RWPE1 (cell line): ENCODE measurements at regions not wholly inside any gene's neighbourhood (a gene's known extent, or its start where the extent isn't known, plus 50 kb on each side); places are given as distances from the start of the nearest gene placed in this dataset.

ENCODE experiments used
- CTCF ChIA-PET: fragments of 350-600 bp; sonication (Branson Sonifier 250); formaldehyde crosslinking; extraction: SDS; loops from one replicate; lab custom pipeline; 2021; lab: Yijun Ruan, JAX
- POLR2A ChIA-PET: fragments of 400-600 bp; formaldehyde crosslinking; extraction: SDS; loops from one replicate; lab custom pipeline; 2020; ENCODE audit warnings: antibody characterized with exemption; ENCODE audit not compliant: low non-redundant PET; lab: Yijun Ruan, JAX
- DNase-seq: peaks from one replicate; pipeline ENCODE4 v3.0.0; 2012; ENCODE audit warnings: low spot score
- H3K27ac ChIP-seq: fragments of 450-650 bp; 2 replicates; pipeline ENCODE4 v1.5.1; 2017
- TF ChIP-seq, protein P1 (sequence below): fragments of 450-650 bp; conservative IDR thresholded peaks from 2 replicates; pipeline ENCODE4 v1.5.1; 2017; ENCODE audit warnings: low read depth, mild to moderate bottlenecking

DNA sequence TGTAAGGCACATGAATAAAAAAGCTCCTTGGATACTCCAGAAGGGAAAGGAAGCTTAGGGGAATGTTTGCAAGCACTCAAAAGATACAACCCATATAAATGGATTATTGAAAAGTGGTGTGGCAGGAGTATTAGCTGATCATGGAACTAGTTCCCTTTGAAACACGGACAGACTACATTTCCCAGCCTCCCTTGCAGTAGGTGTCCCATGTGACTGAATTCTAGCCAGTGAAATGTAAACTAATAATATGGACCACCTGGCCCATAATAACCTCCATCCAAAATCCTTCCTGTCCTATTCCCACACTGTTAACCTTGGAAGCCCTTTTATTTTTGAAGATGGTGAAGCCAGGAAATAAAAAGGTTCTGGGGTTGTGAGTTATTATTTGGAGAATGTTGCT, 242.3 kb downstream of the SUDS3 start:
- ChIA-PET POLR2A (no interaction called here), CTCF (no interaction called here)
- no peak overlapping the region for H3K27ac ChIP-seq
- TF ChIP-seq, protein P1, sequence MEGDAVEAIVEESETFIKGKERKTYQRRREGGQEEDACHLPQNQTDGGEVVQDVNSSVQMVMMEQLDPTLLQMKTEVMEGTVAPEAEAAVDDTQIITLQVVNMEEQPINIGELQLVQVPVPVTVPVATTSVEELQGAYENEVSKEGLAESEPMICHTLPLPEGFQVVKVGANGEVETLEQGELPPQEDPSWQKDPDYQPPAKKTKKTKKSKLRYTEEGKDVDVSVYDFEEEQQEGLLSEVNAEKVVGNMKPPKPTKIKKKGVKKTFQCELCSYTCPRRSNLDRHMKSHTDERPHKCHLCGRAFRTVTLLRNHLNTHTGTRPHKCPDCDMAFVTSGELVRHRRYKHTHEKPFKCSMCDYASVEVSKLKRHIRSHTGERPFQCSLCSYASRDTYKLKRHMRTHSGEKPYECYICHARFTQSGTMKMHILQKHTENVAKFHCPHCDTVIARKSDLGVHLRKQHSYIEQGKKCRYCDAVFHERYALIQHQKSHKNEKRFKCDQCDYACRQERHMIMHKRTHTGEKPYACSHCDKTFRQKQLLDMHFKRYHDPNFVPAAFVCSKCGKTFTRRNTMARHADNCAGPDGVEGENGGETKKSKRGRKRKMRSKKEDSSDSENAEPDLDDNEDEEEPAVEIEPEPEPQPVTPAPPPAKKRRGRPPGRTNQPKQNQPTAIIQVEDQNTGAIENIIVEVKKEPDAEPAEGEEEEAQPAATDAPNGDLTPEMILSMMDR: no peak
- DNase-seq: no peak

- H3K27ac ChIP-seq: no peak overlapping the region
- POLR2A ChIA-PET: no interaction called here
- DNase-seq: no peak
- CTCF ChIA-PET: no interaction called here
- TF ChIP-seq, protein P1: no peak
These were observed 248.8 kb downstream of the SUDS3 start for GRCh38 chr12:118625050-118625675.

- TF ChIP-seq, protein P1: no peak
- no peak overlapping the region for H3K27ac ChIP-seq
- no peak for DNase-seq
- POLR2A ChIA-PET: no interaction called here
- CTCF ChIA-PET: no interaction called here
These were observed 256.7 kb downstream of the SUDS3 start for GRCh38 chr12:118633071-118633470.

DNA sequence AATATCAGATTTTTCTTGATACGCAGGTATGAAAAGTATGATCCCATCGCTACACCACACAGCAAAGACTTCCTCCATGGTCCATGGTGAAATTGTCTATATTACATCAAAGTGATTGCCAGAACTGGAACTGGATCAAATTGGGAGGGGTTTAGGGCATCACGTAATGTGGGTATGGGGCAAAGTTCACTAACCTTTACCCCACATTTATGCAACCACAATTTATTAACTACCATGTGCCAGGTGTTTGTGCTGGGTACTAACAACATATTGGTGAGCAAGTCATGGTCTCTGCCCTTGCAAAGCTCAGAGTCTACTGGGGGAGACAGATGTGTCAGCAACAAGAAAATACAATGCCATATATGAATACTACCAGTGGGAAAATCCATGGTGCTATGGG, 258.9 kb downstream of the SUDS3 start:
- ChIA-PET POLR2A (no interaction called here), CTCF (no interaction called here)
- TF ChIP-seq, protein P1: no peak
- no peak overlapping the region for H3K27ac ChIP-seq
- DNase-seq: no peak

DNA sequence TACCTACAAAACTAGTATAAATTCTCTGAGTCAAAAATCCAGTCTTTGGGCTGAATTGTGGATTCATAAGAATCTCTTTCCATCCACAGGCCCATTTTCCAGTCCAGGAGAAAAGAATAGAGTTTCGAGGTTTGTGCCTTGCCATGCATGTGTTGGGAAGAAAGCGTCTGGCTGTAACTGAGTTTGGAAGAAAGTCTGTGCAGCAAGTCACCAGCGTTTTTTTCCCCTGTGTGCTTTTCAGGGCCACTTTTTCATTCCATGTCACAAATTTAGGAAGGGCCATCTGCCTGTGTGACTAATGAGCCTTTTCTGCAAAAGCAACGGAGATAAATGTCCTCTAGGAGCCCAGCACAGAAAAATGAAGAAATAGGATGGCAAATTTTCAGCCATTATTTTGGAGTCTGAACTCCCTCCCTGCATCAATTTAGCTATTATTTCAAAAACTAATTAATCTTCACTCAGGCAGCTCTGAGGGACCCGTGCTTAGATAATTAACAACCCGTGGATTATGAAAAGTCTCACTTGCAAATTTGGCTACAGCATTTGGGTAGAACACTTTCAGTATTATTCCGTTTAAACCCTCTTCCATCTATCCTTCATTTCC, 261.5 kb downstream of the SUDS3 start:
- DNase-seq: no peak
- TF ChIP-seq, protein P1: no peak
- POLR2A ChIA-PET: no interaction called here
- H3K27ac ChIP-seq: no peak overlapping the region
- CTCF ChIA-PET: no interaction called here

- TF ChIP-seq, protein P1: no peak
- no peak overlapping the region for H3K27ac ChIP-seq
- no peak for DNase-seq
- ChIA-PET CTCF (no interaction called here), POLR2A (no interaction called here)
These were observed 264.9 kb downstream of the SUDS3 start for GRCh38 chr12:118641249-118641648.
